ENCODE measurements at regions not wholly inside any gene's neighbourhood (a gene's known extent, or its start where the extent isn't known, plus 50 kb on each side); places are given as distances from the start of the nearest gene placed in this dataset.

DNA sequence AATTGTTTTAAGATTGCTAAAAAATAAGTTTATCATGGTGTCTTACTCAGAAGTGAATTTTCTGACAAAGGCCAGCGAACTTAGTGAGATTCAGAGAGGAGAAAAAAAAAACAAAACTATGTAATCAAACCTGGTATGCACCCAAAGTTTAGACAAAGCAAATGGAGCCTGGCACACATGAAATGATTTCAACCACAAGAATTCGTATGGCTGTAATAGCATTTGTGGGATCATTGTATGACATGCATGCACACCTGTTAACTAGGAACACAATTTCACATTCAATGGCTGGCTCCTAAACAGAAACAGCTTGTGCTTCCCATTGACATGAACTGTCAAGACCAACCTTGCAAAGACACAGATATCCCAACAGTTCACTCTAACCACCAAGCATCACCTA, 94.6 kb downstream of the ZIC4 start:
- ChIA-PET POLR2A (no interaction called here), CTCF (no interaction called here)
- Histone ChIP-seq H3K4me1 (ENCODE audit: control insufficient read depth in 2 of 2, insufficient read depth in 2 of 2, low read length in 2 of 2) (no peaks in the 10 kb centered on the region), H3K9me3 (ENCODE audit: control insufficient read depth in 2 of 3, low read length in 3 of 3) (no peaks in the 10 kb centered on the region), H3K27me3 (ENCODE audit: control insufficient read depth in 2 of 2, insufficient read depth in 2 of 2, low read length in 2 of 2) (no peaks in the 10 kb centered on the region), H3K4me3 (ENCODE audit: low read length) (no peak overlapping the region), H3K27ac (ENCODE audit: low read depth, low read length) (no peak overlapping the region), H3K36me3 (ENCODE audit: control insufficient read depth in 2 of 3, insufficient read depth in 3 of 3, low read length in 3 of 3) (no peaks in the 10 kb centered on the region)
- Mint-ChIP-seq H3K4me1 (no peaks in the 10 kb centered on the region), H3K36me3 (no peaks in the 10 kb centered on the region), H3K27ac (no peak overlapping the region), H3K4me3 (no peak overlapping the region), H3K9me3 (peaks cover 0 to 8% (median 2%) of the 10 kb centered on the region in 11 donors), H3K27me3 (no peaks in the 10 kb centered on the region)
- intact Hi-C loops (cut with micrococcal nuclease): no loop called here
- ATAC-seq (no peak), DNase-seq (no peak)

GRCh38 chr3:147305533-147306250, 100.7 kb downstream of the ZIC4 start:
- Histone ChIP-seq H3K36me3 (ENCODE audit: control insufficient read depth in 2 of 3, insufficient read depth in 3 of 3, low read length in 3 of 3) (no peaks in the 10 kb centered on the region), H3K27ac (ENCODE audit: low read depth, low read length) (no peak overlapping the region), H3K9me3 (ENCODE audit: control insufficient read depth in 2 of 3, low read length in 3 of 3) (no peaks in the 10 kb centered on the region), H3K4me3 (ENCODE audit: low read length) (no peak overlapping the region), H3K27me3 (ENCODE audit: control insufficient read depth in 2 of 2, insufficient read depth in 2 of 2, low read length in 2 of 2) (no peaks in the 10 kb centered on the region), H3K4me1 (ENCODE audit: control insufficient read depth in 2 of 2, insufficient read depth in 2 of 2, low read length in 2 of 2) (no peaks in the 10 kb centered on the region)
- ChIA-PET CTCF (no interaction called here), POLR2A (no interaction called here)
- Mint-ChIP-seq H3K27ac (no peak overlapping the region), H3K9me3 (peaks cover 0 to 16% (median 2%) of the 10 kb centered on the region in 11 donors), H3K36me3 (no peaks in the 10 kb centered on the region), H3K4me1 (no peaks in the 10 kb centered on the region), H3K4me3 (no peak overlapping the region), H3K27me3 (no peaks in the 10 kb centered on the region)
- DNase-seq: no peak
- intact Hi-C loops (cut with micrococcal nuclease): no loop called here
- no peak for ATAC-seq

- Histone ChIP-seq H3K9me3 (ENCODE audit: control insufficient read depth in 2 of 3, low read length in 3 of 3) (no peaks in the 10 kb centered on the region), H3K27ac (ENCODE audit: low read depth, low read length) (no peak overlapping the region), H3K4me3 (ENCODE audit: low read length) (no peak overlapping the region), H3K27me3 (ENCODE audit: control insufficient read depth in 2 of 2, insufficient read depth in 2 of 2, low read length in 2 of 2) (no peaks in the 10 kb centered on the region), H3K4me1 (ENCODE audit: control insufficient read depth in 2 of 2, insufficient read depth in 2 of 2, low read length in 2 of 2) (no peaks in the 10 kb centered on the region), H3K36me3 (ENCODE audit: control insufficient read depth in 2 of 3, insufficient read depth in 3 of 3, low read length in 3 of 3) (no peaks in the 10 kb centered on the region)
- H3K27me3 Mint-ChIP-seq: no peaks in the 10 kb centered on the region
- no peaks in the 10 kb centered on the region for H3K36me3 Mint-ChIP-seq
- DNase-seq (no peak), ATAC-seq (no peak)
- ChIA-PET POLR2A (no interaction called here), CTCF (no interaction called here)
- intact Hi-C loops (cut with micrococcal nuclease): no loop called here
- H3K27ac Mint-ChIP-seq: no peak overlapping the region
- no peaks in the 10 kb centered on the region for H3K4me1 Mint-ChIP-seq
- H3K9me3 Mint-ChIP-seq: peaks cover 0 to 16% (median 4%) of the 10 kb centered on the region in 11 donors
- H3K4me3 Mint-ChIP-seq: no peak overlapping the region
Observed at GRCh38 chr3:147304756-147305155, 101.6 kb downstream of the ZIC4 start.

GRCh38 chr3:147301781-147302180, 104.6 kb downstream of the ZIC4 start:
- Mint-ChIP-seq H3K27me3 (no peaks in the 10 kb centered on the region), H3K27ac (no peak overlapping the region), H3K4me3 (no peak overlapping the region), H3K36me3 (no peaks in the 10 kb centered on the region), H3K4me1 (no peaks in the 10 kb centered on the region), H3K9me3 (peaks cover 0 to 11% (median 2%) of the 10 kb centered on the region in 11 donors)
- H3K36me3 ChIP-seq (ENCODE audit: control insufficient read depth in 2 of 3, insufficient read depth in 3 of 3, low read length in 3 of 3): no peaks in the 10 kb centered on the region
- ChIA-PET CTCF (no interaction called here), POLR2A (no interaction called here)
- H3K9me3 ChIP-seq (ENCODE audit: control insufficient read depth in 2 of 3, low read length in 3 of 3): no peaks in the 10 kb centered on the region
- intact Hi-C loops (cut with micrococcal nuclease): no loop called here
- no peak overlapping the region for H3K27ac ChIP-seq (ENCODE audit: low read depth, low read length)
- ATAC-seq: no peak
- H3K4me1 ChIP-seq (ENCODE audit: control insufficient read depth in 2 of 2, insufficient read depth in 2 of 2, low read length in 2 of 2): no peaks in the 10 kb centered on the region
- H3K27me3 ChIP-seq (ENCODE audit: control insufficient read depth in 2 of 2, insufficient read depth in 2 of 2, low read length in 2 of 2): no peaks in the 10 kb centered on the region
- H3K4me3 ChIP-seq (ENCODE audit: low read length): no peak overlapping the region
- no peak for DNase-seq

DNA sequence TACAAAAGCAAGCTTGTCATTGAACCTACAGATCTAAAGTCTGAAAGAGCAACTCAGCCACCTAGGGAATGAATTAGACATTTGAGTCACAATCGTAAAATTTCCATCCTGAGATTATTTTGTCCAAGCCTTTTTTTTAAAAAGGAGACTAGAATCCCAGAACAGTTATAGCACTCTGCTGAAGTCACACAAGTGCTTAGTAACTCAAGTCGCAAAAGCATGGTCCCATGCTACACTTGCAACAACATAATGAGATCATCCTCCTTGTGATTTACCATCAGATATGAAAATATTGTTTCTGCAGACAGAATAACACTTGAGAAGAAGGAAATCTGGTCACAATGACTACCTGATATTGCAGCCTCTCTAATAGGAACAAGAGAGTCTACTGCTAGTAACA, 106.7 kb downstream of the ZIC4 start:
- no peaks in the 10 kb centered on the region for H3K36me3 Mint-ChIP-seq
- no peak for ATAC-seq

DNA sequence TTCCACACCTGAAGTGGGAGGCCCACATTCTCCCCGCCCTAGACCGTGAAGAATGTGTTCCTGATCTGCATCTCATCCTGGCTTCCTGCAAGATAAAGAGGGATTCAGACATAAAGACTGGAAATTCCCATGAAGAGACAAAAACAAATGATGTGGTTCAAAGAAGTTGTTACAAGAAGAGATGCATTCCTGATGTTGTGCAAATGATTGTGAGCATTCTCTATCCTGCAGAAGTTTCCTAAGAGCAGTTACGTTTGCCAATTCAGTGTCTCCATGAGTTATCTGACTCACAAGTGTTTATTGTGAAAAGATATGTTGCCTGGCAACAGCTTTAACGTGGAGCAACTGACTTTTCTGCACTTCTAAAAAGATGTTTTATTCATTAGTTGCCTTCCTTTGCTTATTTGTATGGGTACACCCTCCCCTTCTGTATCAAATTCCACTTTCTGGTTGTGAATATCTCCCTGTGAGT, 107.8 kb downstream of the ZIC4 start:
- Mint-ChIP-seq H3K4me1 (no peaks in the 10 kb centered on the region), H3K9me3 (peaks cover 0 to 7% (median 2%) of the 10 kb centered on the region in 11 donors), H3K36me3 (no peaks in the 10 kb centered on the region), H3K4me3 (no peak overlapping the region), H3K27me3 (no peaks in the 10 kb centered on the region), H3K27ac (no peak overlapping the region)
- Histone ChIP-seq H3K27me3 (ENCODE audit: control insufficient read depth in 2 of 2, insufficient read depth in 2 of 2, low read length in 2 of 2) (no peaks in the 10 kb centered on the region), H3K36me3 (ENCODE audit: control insufficient read depth in 2 of 3, insufficient read depth in 3 of 3, low read length in 3 of 3) (no peaks in the 10 kb centered on the region), H3K4me3 (ENCODE audit: low read length) (no peak overlapping the region), H3K27ac (ENCODE audit: low read depth, low read length) (no peak overlapping the region), H3K9me3 (ENCODE audit: control insufficient read depth in 2 of 3, low read length in 3 of 3) (no peaks in the 10 kb centered on the region), H3K4me1 (ENCODE audit: control insufficient read depth in 2 of 2, insufficient read depth in 2 of 2, low read length in 2 of 2) (no peaks in the 10 kb centered on the region)
- intact Hi-C loops (cut with micrococcal nuclease): no loop called here
- ATAC-seq (no peak), DNase-seq (no peak)
- POLR2A ChIA-PET: no interaction called here
- CTCF ChIA-PET: no interaction called here

More for the DNA sequence above, 106.7 kb downstream of the ZIC4 start:
- intact Hi-C loops (cut with micrococcal nuclease): no loop called here
- Histone ChIP-seq H3K27me3 (ENCODE audit: control insufficient read depth in 2 of 2, insufficient read depth in 2 of 2, low read length in 2 of 2) (no peaks in the 10 kb centered on the region), H3K27ac (ENCODE audit: low read depth, low read length) (no peak overlapping the region), H3K9me3 (ENCODE audit: control insufficient read depth in 2 of 3, low read length in 3 of 3) (no peaks in the 10 kb centered on the region), H3K36me3 (ENCODE audit: control insufficient read depth in 2 of 3, insufficient read depth in 3 of 3, low read length in 3 of 3) (no peaks in the 10 kb centered on the region), H3K4me3 (ENCODE audit: low read length) (no peak overlapping the region), H3K4me1 (ENCODE audit: control insufficient read depth in 2 of 2, insufficient read depth in 2 of 2, low read length in 2 of 2) (no peaks in the 10 kb centered on the region)
- Mint-ChIP-seq H3K9me3 (peaks cover 0 to 7% (median 2%) of the 10 kb centered on the region in 11 donors), H3K4me3 (no peak overlapping the region), H3K4me1 (no peaks in the 10 kb centered on the region), H3K27me3 (no peaks in the 10 kb centered on the region), H3K27ac (no peak overlapping the region)
- DNase-seq: no peak
- ChIA-PET CTCF (no interaction called here), POLR2A (no interaction called here)

DNA sequence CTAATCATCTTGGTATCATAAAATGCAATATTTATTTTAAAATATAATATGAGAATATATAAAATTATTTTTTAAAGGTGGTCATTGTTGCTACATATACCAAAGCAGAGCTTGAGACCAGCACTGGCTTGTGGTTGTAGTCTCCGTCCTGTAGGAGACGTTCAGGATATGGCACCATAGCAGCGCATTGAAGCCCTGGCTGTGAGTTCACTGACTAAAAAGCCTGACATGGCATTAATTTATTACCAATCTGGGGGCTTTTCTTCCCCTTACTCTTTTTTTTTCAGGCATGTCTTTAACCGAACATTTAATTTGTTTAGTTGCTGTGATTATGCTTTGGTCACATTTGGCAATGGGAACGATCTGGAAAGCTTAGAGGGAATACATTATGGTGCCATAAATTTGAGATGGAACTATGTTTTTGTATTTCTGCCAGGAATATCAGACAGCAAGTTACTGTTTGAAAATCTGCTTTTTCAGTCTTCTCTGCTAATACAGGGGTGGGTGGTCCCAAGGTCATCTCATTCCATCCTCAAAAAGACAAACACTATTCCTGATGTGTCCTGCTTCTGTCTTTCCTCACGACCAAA, 108.5 kb downstream of the ZIC4 start:
- peaks cover 0 to 4% (median 0%) of the 10 kb centered on the region in 11 donors for H3K9me3 Mint-ChIP-seq
- CTCF ChIA-PET: no interaction called here
- POLR2A ChIA-PET: no interaction called here
- DNase-seq: no peak
- no peaks in the 10 kb centered on the region for H3K36me3 Mint-ChIP-seq
- Histone ChIP-seq H3K9me3 (ENCODE audit: control insufficient read depth in 2 of 3, low read length in 3 of 3) (no peaks in the 10 kb centered on the region), H3K27me3 (ENCODE audit: control insufficient read depth in 2 of 2, insufficient read depth in 2 of 2, low read length in 2 of 2) (no peaks in the 10 kb centered on the region), H3K36me3 (ENCODE audit: control insufficient read depth in 2 of 3, insufficient read depth in 3 of 3, low read length in 3 of 3) (no peaks in the 10 kb centered on the region), H3K4me1 (ENCODE audit: control insufficient read depth in 2 of 2, insufficient read depth in 2 of 2, low read length in 2 of 2) (no peaks in the 10 kb centered on the region), H3K27ac (ENCODE audit: low read depth, low read length) (no peak overlapping the region), H3K4me3 (ENCODE audit: low read length) (no peak overlapping the region)
- no peaks in the 10 kb centered on the region for H3K4me1 Mint-ChIP-seq
- no peak overlapping the region for H3K27ac Mint-ChIP-seq
- H3K4me3 Mint-ChIP-seq: no peak overlapping the region
- intact Hi-C loops (cut with micrococcal nuclease): no loop called here
- no peak for ATAC-seq
- no peaks in the 10 kb centered on the region for H3K27me3 Mint-ChIP-seq
